ENCODE measurements at regions not wholly inside any gene's neighbourhood (a gene's known extent, or its start where the extent isn't known, plus 50 kb on each side); places are given as distances from the start of the nearest gene placed in this dataset.

DNA sequence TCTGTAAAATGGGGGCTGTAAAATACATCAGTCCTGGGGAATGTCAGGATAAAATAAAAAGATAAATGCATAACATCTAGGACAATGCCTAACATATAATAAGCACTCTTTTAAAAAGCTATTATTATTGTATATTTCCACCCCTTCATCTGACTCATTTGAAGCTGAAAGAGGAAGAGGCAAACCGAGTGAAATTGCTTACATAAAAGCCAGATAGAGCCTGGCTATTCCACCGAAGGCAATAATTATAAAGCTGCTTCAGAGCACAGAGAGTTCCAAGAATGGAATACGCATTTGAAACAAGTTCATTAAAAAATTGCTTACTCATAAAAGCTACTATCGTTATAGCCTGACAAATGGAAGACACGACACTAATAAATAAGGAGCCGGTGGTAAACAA, 186.1 kb upstream of the CAMK1G start:
- H3K27ac ChIP-seq = no peak overlapping the region

DNA sequence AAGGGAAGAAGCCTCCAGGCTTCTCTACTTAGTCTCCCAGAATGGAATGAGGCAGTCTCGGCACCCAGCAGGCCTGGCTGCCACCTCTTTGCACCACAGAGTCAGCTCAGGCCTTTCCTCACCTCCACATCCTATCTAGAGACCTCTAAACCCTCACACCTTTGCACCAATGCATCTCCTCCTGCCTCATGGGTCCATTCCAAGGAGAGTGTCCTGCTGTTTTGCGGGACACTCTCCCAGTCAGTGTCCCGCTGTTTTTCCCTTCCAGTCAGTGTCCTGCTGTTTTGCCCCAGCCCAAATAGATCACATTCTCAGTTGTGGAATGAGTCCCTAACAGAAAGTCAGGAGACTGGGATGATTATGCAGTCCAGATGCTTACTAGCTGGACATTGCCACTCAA, 185.6 kb upstream of the CAMK1G start:
- Histone ChIP-seq H3K4me3 (no peak overlapping the region), H3K27me3 (peaks cover 12% of the 10 kb centered on the region), H3K27ac (no peak overlapping the region), H3K36me3 (no peaks in the 10 kb centered on the region), H3K4me1 (peaks cover 0 to 12% (median 0%) of the 10 kb centered on the region in 3 donors), H3K9me3 (no peaks in the 10 kb centered on the region)
- TF ChIP-seq POLR2A (IDR thresholded peaks at IDR 0.05) (no peak), POLR2AphosphoS5 (IDR thresholded peaks at IDR 0.05) (no peak), EP300 (IDR thresholded peaks at IDR 0.05) (no peak)
- TF ChIP-seq, protein P1, sequence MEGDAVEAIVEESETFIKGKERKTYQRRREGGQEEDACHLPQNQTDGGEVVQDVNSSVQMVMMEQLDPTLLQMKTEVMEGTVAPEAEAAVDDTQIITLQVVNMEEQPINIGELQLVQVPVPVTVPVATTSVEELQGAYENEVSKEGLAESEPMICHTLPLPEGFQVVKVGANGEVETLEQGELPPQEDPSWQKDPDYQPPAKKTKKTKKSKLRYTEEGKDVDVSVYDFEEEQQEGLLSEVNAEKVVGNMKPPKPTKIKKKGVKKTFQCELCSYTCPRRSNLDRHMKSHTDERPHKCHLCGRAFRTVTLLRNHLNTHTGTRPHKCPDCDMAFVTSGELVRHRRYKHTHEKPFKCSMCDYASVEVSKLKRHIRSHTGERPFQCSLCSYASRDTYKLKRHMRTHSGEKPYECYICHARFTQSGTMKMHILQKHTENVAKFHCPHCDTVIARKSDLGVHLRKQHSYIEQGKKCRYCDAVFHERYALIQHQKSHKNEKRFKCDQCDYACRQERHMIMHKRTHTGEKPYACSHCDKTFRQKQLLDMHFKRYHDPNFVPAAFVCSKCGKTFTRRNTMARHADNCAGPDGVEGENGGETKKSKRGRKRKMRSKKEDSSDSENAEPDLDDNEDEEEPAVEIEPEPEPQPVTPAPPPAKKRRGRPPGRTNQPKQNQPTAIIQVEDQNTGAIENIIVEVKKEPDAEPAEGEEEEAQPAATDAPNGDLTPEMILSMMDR (IDR thresholded peaks at IDR 0.05) = no peak
- WGBS, 2 donors (ENCODE audit: low coverage in 1 of 2) = 72% methylated on average over 3 of the region's 3 CpGs; no CpG with 5 or more reads in 1 of the 2 donors
- ATAC-seq = no peak

More for the DNA sequence above, 186.1 kb upstream of the CAMK1G start:
- Histone ChIP-seq H3K27me3 (peaks cover 12% of the 10 kb centered on the region), H3K9me3 (no peaks in the 10 kb centered on the region), H3K36me3 (no peaks in the 10 kb centered on the region), H3K4me1 (peaks cover 0 to 12% (median 0%) of the 10 kb centered on the region in 3 donors), H3K4me3 (no peak overlapping the region)
- ATAC-seq = no peak
- 58 to 77% methylated on average over 5 to 6 of the region's 6 CpGs for WGBS, 2 donors (ENCODE audit: low coverage in 1 of 2)
- no peak for TF ChIP-seq POLR2AphosphoS5 (IDR thresholded peaks at IDR 0.05)
- no peak for TF ChIP-seq EP300 (IDR thresholded peaks at IDR 0.05)
- TF ChIP-seq POLR2A (IDR thresholded peaks at IDR 0.05) = no peak
- TF ChIP-seq, protein P1 (IDR thresholded peaks at IDR 0.05) = no peak

DNA sequence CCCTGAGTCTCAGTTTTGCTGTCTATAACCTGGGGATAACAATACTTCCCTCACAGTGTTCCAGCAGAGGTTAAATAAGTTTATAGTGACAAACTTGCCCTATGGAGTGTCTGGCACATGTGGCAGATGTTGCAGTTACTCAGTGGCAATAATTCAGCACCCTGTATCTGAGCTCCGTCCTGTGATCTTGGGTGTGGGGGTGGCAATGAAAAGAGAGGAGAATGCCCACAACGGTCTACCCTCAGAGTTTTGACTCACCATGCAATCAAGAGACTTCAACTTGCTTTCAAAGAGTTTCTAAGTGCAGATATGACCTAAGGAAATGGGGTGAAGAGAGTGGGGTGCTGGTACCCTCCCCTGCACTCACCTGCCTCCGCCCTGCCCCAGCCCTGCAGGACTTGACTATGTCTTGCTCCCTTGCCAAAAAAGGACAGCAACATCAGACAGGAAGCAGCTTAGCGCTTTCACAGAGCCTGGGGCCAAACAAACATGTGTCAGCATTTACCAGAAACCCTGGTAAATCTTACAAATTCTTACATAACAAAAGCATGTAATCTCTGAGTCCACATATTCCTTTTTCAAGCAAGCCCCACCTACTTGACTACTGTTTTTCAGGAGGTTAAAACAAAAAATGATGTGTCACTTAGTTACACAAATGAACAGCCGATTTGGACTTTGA, 185.1 kb upstream of the CAMK1G start:
- peak; percentile 18 for TF ChIP-seq POLR2AphosphoS5 (IDR thresholded peaks at IDR 0.05)
- TF ChIP-seq EP300 (IDR thresholded peaks at IDR 0.05) = no peak
- no peak overlapping the region for H3K27ac ChIP-seq
- peaks cover 14% of the 10 kb centered on the region for H3K27me3 ChIP-seq

DNA sequence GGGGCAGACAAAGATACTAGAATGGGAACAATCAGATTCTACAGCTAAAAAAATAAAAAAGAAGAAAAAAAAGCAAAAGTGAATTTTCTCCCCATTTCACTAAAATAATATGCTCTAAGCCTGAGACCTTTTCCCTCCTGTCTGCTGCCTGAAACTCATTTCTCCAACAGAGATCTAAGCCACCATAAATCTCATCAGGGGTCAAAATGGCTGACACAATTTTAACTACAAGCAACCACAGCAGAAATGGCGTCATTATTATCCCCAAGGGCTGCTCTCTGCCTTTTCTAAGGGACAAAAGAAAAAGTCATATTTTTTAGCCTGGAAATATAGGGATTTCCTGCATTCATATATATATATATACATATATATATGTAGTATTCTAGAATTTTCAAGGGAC, 183.7 kb upstream of the CAMK1G start:
- H3K36me3 ChIP-seq = no peaks in the 10 kb centered on the region
- H3K27me3 ChIP-seq = peaks cover 18% of the 10 kb centered on the region
- no peak overlapping the region for H3K27ac ChIP-seq
- no peak overlapping the region for H3K4me3 ChIP-seq
- peaks cover 0 to 12% (median 0%) of the 10 kb centered on the region in 3 donors for H3K4me1 ChIP-seq
- H3K9me3 ChIP-seq = no peaks in the 10 kb centered on the region
- ATAC-seq = no peak
- TF ChIP-seq, protein P1 (IDR thresholded peaks at IDR 0.05) = no peak
- no peak for TF ChIP-seq EP300 (IDR thresholded peaks at IDR 0.05)
- WGBS, 2 donors (ENCODE audit: low coverage in 1 of 2) = 87% methylated on average over 1 of the region's 1 CpG; no CpG with 5 or more reads in 1 of the 2 donors

More for the DNA sequence above, 185.1 kb upstream of the CAMK1G start:
- Histone ChIP-seq H3K4me1 (peaks cover 0 to 12% (median 0%) of the 10 kb centered on the region in 3 donors), H3K9me3 (no peaks in the 10 kb centered on the region), H3K36me3 (no peaks in the 10 kb centered on the region), H3K4me3 (no peak overlapping the region)
- peak; percentile 68 for ATAC-seq
- 38 to 68% methylated on average over 1 to 5 of the region's 5 CpGs for WGBS, 2 donors (ENCODE audit: low coverage in 1 of 2)

DNA sequence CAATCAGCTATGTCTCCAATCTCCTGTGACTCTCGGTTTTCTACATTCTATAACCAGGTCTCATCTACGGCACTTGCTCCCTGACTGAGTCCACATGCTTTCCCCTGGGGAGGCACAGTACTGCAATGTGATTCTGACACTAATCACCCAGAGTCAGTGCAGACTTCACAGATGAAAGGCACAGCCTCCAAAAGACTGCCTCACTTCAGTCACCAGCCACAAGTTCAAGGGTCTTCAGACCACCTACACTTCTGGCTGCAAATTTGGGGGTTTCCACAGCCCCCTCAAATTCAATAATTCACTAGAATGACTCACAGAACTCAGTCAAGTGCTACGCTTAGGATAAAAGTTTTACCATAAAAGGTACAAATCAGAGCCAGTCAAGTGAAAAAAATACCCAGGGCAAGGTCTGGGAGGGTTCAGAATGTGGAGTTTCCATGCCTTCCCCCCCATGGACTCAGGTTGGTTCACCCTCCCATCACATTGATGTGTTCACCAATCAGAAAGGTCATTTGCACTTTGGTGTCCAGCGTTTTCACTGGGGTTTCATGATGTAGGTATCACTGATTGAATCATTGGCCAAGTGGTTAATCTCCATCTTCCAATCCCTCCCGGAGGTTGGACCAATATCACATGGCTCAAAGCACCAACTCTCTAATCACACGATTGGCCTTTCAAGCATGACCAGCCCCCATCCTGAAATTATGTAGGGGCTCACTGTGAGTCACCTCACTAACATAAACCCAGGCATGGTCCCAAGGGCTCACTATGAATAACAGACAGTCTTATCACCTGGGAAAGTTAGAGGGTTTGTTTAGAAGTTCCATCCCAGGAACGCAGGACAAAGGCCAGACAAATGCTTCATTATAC, 182.9 kb upstream of the CAMK1G start:
- TF ChIP-seq, protein P1 (IDR thresholded peaks at IDR 0.05) = no peak
- TF ChIP-seq POLR2A (IDR thresholded peaks at IDR 0.05) (no peak), EP300 (IDR thresholded peaks at IDR 0.05) (no peak), POLR2AphosphoS5 (IDR thresholded peaks at IDR 0.05) (no peak)
- no peaks in the 10 kb centered on the region for H3K36me3 ChIP-seq
- no peak for ATAC-seq
- peaks cover 0 to 12% (median 0%) of the 10 kb centered on the region in 3 donors for H3K4me1 ChIP-seq
- H3K4me3 ChIP-seq = no peak overlapping the region
- H3K9me3 ChIP-seq = no peaks in the 10 kb centered on the region
- peaks cover 18% of the 10 kb centered on the region for H3K27me3 ChIP-seq
- H3K27ac ChIP-seq = no peak overlapping the region
- 79% methylated on average over 4 to 7 of the region's 7 CpGs for WGBS, 2 donors (ENCODE audit: low coverage in 1 of 2)
